ENCODE measurements at regions not wholly inside any gene's neighbourhood (a gene's known extent, or its start where the extent isn't known, plus 50 kb on each side); places are given as distances from the start of the nearest gene placed in this dataset.

GRCh38 chr6:4491501-4492260, 284.5 kb upstream of the CDYL start:
- WGBS, 5 donors: 81 to 93% (median 91%) methylated on average over 7 of the region's 7 CpGs
- Histone ChIP-seq H3K4me3 (no peak overlapping the region), H3K27ac (no peak overlapping the region), H3K36me3 (no peaks in the 10 kb centered on the region), H3K27me3 (no peaks in the 10 kb centered on the region), H3K4me1 (no peaks in the 10 kb centered on the region), H3K9me3 (peaks cover 7 to 31% (median 20%) of the 10 kb centered on the region in 4 donors)
- TF ChIP-seq CTCF (IDR thresholded peaks at IDR 0.05) (no peak), POLR2A (IDR thresholded peaks at IDR 0.05) (no peak), POLR2AphosphoS5 (IDR thresholded peaks at IDR 0.05) (no peak), EP300 (IDR thresholded peaks at IDR 0.05) (no peak)
- intact Hi-C loops (cut with DNase I; ENCODE audit: low total_unique reads): no loop called here
- no peak for DNase-seq

GRCh38 chr6:4489538-4489937, 286.7 kb upstream of the CDYL start:
- Histone ChIP-seq H3K9me3 (peaks cover 7 to 31% (median 20%) of the 10 kb centered on the region in 4 donors), H3K27me3 (no peaks in the 10 kb centered on the region), H3K36me3 (no peaks in the 10 kb centered on the region), H3K4me3 (no peak overlapping the region), H3K4me1 (no peaks in the 10 kb centered on the region), H3K27ac (no peak overlapping the region)
- intact Hi-C loops (cut with DNase I; ENCODE audit: low total_unique reads): no loop called here
- TF ChIP-seq EP300 (IDR thresholded peaks at IDR 0.05): no peak
- TF ChIP-seq POLR2A (IDR thresholded peaks at IDR 0.05): no peak
- no peak for TF ChIP-seq CTCF (IDR thresholded peaks at IDR 0.05)
- no peak for TF ChIP-seq POLR2AphosphoS5 (IDR thresholded peaks at IDR 0.05)
- no peak for DNase-seq
- 68 to 75% (median 71%) methylated on average over 4 of the region's 4 CpGs for WGBS, 5 donors

GRCh38 chr6:4488389-4488788, 287.8 kb upstream of the CDYL start:
- no peaks in the 10 kb centered on the region for H3K27me3 ChIP-seq
- no peak overlapping the region for H3K4me3 ChIP-seq
- no peak overlapping the region for H3K27ac ChIP-seq
- H3K9me3 ChIP-seq: peaks cover 7 to 31% (median 20%) of the 10 kb centered on the region in 4 donors
- no peaks in the 10 kb centered on the region for H3K36me3 ChIP-seq
- TF ChIP-seq CTCF (IDR thresholded peaks at IDR 0.05) (no peak), EP300 (IDR thresholded peaks at IDR 0.05) (no peak)
- no peak for DNase-seq
- 89 to 100% (median 93%) methylated on average over 3 of the region's 3 CpGs for WGBS, 5 donors
- intact Hi-C loops (cut with DNase I; ENCODE audit: low total_unique reads): no loop called here
- no peaks in the 10 kb centered on the region for H3K4me1 ChIP-seq

GRCh38 chr6:4487538-4487937, 288.7 kb upstream of the CDYL start:
- TF ChIP-seq POLR2AphosphoS5 (IDR thresholded peaks at IDR 0.05): no peak
- TF ChIP-seq POLR2A (IDR thresholded peaks at IDR 0.05): no peak
- no peak for TF ChIP-seq EP300 (IDR thresholded peaks at IDR 0.05)
- TF ChIP-seq CTCF (IDR thresholded peaks at IDR 0.05): no peak
- WGBS, 5 donors: 59 to 80% (median 66%) methylated on average over 2 of the region's 2 CpGs
- H3K36me3 ChIP-seq: no peaks in the 10 kb centered on the region
- no peaks in the 10 kb centered on the region for H3K4me1 ChIP-seq
- intact Hi-C loops (cut with DNase I; ENCODE audit: low total_unique reads): no loop called here
- H3K27me3 ChIP-seq: no peaks in the 10 kb centered on the region
- H3K9me3 ChIP-seq: peaks cover 7 to 31% (median 20%) of the 10 kb centered on the region in 4 donors
- peak; percentile 43 to 51 for DNase-seq
- no peak overlapping the region for H3K27ac ChIP-seq
- H3K4me3 ChIP-seq: no peak overlapping the region

Measured in stomach (tissue), 8 donors.